Omental fat pad (tissue), 3 donors: ENCODE measurements at regions not wholly inside any gene's neighbourhood (a gene's known extent, or its start where the extent isn't known, plus 50 kb on each side); places are given as distances from the start of the nearest gene placed in this dataset.
"Not testable (repeated sequence)": the region's sequence is repeated elsewhere in the genome, so short reads cannot be mapped to it uniquely, and the experiment has no call there.

Experiments
- ATAC-seq: fragments of 150-250 bp; one replicate; pipeline ENCODE4 v1.9.1; 2016; ENCODE audit warnings: mild to moderate bottlenecking, moderate library complexity; ENCODE audit not compliant: low FRiP score
- DNase-seq: peaks from one replicate; pipeline ENCODE4 v3.0.0-alpha.2; 2019; ENCODE audit warnings: low spot score
- TF ChIP-seq, protein P1 (sequence below), 3 donors: fragments of 450-650 bp; IDR thresholded peaks; one replicate each; pipeline ENCODE4 v1.5.1; 2016 to 2017; ENCODE audit warnings: antibody characterized with exemption in 3 of 3, mild to moderate bottlenecking in 3 of 3, moderate library complexity in 2 of 3

DNA sequence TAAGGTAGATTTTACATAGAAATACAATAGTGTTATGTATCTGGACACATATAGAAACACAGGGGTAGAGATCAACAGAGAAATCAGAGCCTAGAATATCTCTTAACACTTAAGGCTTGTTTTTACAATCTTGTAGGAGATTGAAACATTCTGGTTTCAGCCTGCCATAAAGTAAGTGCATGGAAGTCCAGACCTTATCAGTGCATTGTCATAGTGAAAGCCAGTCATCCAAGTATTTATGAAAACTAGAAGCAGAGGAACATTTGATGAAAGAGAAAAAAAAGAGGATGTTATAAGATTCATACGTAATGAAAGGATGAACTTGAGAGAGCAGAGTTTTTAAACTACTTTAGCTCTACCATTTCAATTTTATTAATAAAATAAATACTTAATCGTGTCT lies 194.3 kb upstream of the TRPC7 start:
- TF ChIP-seq, protein P1, sequence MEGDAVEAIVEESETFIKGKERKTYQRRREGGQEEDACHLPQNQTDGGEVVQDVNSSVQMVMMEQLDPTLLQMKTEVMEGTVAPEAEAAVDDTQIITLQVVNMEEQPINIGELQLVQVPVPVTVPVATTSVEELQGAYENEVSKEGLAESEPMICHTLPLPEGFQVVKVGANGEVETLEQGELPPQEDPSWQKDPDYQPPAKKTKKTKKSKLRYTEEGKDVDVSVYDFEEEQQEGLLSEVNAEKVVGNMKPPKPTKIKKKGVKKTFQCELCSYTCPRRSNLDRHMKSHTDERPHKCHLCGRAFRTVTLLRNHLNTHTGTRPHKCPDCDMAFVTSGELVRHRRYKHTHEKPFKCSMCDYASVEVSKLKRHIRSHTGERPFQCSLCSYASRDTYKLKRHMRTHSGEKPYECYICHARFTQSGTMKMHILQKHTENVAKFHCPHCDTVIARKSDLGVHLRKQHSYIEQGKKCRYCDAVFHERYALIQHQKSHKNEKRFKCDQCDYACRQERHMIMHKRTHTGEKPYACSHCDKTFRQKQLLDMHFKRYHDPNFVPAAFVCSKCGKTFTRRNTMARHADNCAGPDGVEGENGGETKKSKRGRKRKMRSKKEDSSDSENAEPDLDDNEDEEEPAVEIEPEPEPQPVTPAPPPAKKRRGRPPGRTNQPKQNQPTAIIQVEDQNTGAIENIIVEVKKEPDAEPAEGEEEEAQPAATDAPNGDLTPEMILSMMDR (IDR thresholded peaks at IDR 0.05) = no peak
- DNase-seq = no peak
- ATAC-seq = no peak

DNA sequence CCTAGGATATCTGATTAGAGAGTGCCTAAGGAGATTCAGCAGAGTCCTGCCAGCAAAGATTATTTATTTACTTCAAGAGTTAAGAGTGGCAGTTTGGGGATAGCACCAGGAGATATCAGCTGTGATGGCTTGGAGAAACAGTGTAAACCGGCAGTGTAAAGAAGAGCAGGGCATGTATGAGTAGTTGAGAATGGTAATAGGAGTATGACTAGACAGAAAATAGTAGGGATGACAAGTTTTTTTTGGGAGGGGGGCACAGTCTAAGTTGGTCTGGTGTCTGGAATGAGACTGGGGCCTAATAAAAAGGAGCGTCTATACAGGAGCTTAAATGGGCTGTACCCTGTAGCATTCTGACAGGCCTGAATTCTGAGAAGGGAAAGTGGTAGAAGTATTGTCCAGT lies 181.8 kb upstream of the TRPC7 start:
- DNase-seq, ATAC-seq: not testable (repeated sequence)

DNA sequence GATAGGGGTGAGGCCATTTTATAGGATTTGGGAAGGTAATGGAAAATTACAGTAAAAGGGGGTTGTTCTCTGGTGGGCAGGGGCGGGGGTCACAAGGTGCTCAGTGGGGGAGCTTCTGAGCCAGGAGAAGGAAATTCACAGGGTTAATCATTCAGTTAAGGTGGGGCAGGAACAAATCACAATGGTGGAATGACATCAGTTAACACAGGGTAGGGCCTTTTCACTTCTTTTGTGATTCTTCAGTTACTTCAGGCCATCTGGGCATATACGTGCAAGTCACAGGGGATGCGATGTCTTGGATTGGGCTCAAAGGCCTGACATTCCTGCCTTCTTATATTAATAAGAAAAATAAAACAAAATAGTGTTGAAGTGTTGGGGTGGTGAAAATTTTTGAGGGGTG lies 181.1 kb upstream of the TRPC7 start:
- DNase-seq, ATAC-seq: not testable (repeated sequence)

DNA sequence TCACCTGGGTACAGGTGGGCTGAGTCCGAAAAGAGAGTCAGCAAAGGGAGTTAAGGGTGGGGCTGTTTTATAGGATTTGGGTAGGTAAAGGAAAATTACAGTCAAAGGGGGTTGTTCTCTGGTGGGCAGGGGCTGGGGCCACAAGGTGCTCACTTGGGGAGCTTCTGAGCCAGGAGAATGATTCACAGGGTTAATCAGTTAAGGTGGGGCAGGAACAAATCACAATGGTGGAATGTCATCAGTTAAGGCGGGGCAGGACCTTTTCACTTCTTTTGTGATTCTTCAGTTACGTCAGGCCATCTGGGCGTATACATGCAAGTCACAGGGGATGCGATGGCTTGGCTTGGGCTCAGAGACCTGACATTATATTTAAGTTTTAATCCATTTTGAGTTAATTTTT lies 179.7 kb upstream of the TRPC7 start:
- ATAC-seq, DNase-seq: not testable (repeated sequence)

DNA sequence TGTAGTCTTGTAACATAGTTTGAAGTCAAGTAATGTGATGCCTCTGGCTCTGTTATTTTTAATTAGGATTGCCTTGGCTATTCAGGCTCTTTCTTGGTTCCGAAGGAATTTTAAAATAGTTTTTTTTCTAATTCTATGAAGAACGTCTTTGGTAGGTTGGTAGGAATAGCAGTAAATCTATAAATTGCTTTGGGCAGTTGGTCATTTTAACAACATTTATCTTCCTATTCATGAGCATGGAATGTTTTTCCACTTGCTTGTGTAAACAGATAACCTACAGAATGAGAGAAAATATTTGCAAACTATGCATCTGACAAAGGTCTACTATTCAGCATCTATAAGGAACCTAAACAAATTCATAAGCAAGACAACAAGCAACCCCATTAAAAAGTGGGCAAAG lies 173.2 kb upstream of the TRPC7 start:
- DNase-seq (no peak), ATAC-seq (no peak)
- TF ChIP-seq, protein P1 (IDR thresholded peaks at IDR 0.05) = no peak

DNA sequence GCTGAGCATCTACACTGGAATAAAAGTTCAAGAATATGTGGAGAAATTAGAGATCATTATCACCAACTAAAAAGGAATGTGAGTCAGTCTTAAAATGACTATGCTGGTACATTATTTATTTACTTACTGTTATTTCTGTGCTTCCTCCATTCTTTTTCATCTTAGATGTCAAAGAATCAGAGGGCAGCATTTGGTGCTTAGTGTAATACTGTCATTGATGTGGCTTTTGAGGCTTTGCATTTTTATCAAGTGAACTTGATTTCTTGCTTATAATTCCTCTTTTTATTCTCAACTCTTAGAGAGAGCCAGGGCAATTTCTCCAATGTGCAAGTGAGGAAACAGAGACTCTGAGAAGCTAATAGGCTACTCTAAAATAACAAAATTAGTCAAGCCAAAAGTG lies 163.7 kb upstream of the TRPC7 start:
- ATAC-seq (no peak), DNase-seq (no peak)
- TF ChIP-seq, protein P1 (IDR thresholded peaks at IDR 0.05) = no peak

DNA sequence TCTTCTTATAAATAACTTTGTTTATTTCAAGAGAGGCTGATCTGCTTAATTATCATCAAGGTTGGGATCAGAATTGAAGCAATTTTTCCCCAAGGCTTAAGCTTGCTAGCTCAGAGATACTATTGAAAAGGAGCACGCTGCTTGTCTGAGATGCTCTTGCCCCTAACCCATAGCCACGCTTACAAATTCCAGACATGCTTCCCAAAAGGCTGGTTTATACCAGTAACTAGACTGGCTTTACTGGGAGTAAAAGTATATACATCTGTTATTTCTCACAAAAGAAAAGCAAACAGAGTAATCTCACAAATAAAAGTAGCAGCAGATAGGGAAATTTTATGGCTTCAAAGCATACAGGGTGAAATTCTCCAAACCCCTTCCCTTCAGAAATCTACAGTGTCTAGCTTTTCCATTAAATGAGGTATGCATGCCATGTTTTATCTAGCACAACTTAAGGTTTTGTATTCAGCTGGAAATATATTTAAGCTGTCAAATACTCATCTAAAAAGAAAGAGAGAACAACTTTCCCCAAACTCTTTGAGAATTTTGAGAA lies 163.2 kb upstream of the TRPC7 start:
- TF ChIP-seq, protein P1 (IDR thresholded peaks at IDR 0.05) = no peak
- DNase-seq (no peak), ATAC-seq (no peak)

DNA sequence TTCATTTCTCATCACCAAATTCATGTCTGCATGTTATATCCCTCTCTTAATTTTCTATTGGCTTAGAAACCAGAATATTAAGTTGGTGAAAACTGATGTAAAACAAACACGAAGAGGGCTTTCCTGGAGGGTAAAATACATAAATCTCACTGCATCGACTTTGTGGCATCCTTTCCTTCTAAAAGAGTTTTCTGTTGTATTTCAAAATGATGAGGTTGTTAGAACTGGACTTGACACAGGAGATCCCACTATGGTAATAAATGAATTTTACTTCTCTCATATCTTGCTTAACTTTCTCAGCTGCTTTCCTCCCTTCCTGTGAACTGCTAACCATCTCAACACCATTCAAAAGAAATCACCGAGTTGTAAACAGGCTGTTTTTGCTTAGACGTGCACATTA lies 162.0 kb upstream of the TRPC7 start:
- TF ChIP-seq, protein P1 (IDR thresholded peaks at IDR 0.05) = no peak
- ATAC-seq (no peak), DNase-seq (no peak)

DNA sequence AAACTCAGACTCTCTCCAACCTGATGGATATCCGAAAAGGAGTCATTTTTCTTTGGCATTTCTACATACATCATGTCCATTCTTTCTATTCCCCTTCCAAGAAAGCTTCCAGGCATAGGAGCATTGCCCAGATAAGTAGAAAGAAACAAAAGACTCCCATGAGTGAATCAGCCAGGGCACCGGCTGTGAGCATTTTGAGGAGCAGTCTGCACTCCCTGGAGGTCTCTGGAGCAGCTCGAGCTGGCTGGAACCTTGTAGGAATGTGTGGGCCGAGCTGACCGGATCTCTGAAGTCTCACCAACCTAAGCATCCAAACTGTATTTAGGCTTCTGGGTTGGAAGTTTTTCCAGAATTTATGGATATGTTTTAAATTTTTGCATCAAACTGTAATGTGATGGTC lies 161.4 kb upstream of the TRPC7 start:
- no peak for DNase-seq
- TF ChIP-seq, protein P1 (IDR thresholded peaks at IDR 0.05) = no peak
- ATAC-seq = peak; percentile 56
